Cardiac fibroblast (primary cell): ENCODE measurements at regions not wholly inside any gene's neighbourhood (a gene's known extent, or its start where the extent isn't known, plus 50 kb on each side); places are given as distances from the start of the nearest gene placed in this dataset.

ENCODE experiments used
- DNase-seq, 2 donors: peaks; one replicate each; pipeline versions ENCODE4 v3.0.0 to v3.0.0-alpha.2; 2010; ENCODE audit warnings: low read depth in 2 of 2
- H3K4me3 ChIP-seq, 2 donors: replicated peaks in 1 of 2; 1 replicate in 1 of 2; 2 replicates in 1 of 2; pipeline ENCODE4 v1.5.1; 2011; ENCODE audit warnings: low read depth in 2 of 2, low read length in 2 of 2, mild to moderate bottlenecking in 2 of 2, moderate library complexity in 1 of 2
- CTCF ChIP-seq: IDR thresholded peaks from one replicate; pipeline ENCODE4 v1.5.1; 2011; ENCODE audit warnings: low read depth, mild to moderate bottlenecking, low read length, inconsistent platforms

- DNase-seq, result no peak
- H3K4me3 ChIP-seq, result no peak overlapping the region
- no peak for TF ChIP-seq CTCF
These were observed 79.1 kb upstream of the FOXB1 start for GRCh38 chr15:59924812-59925522.

GRCh38 chr15:59924096-59924495, 80.0 kb upstream of the FOXB1 start:
- no peak for DNase-seq
- TF ChIP-seq CTCF, result no peak

GRCh38 chr15:59923508-59923907, 80.6 kb upstream of the FOXB1 start:
- no peak overlapping the region for H3K4me3 ChIP-seq
- TF ChIP-seq CTCF, result no peak
- no peak for DNase-seq

More at GRCh38 chr15:59924096-59924495, 80.0 kb upstream of the FOXB1 start:
- no peak overlapping the region for H3K4me3 ChIP-seq

- TF ChIP-seq CTCF, result no peak
- no peak overlapping the region for H3K4me3 ChIP-seq
- DNase-seq, result peak; percentile 27 to 92
These were observed 84.8 kb upstream of the FOXB1 start for GRCh38 chr15:59918994-59919951.

- peak; percentile 51 to 56 for DNase-seq
- peak; percentile 60 for TF ChIP-seq CTCF
- no peak overlapping the region for H3K4me3 ChIP-seq
These were observed 86.5 kb upstream of the FOXB1 start for GRCh38 chr15:59917504-59918157.

GRCh38 chr15:59906046-59906445, 98.1 kb upstream of the FOXB1 start:
- TF ChIP-seq CTCF, result no peak
- no peak overlapping the region for H3K4me3 ChIP-seq
- no peak for DNase-seq
